HG02981 (cell line): ENCODE measurements at regions not wholly inside any gene's neighbourhood (a gene's known extent, or its start where the extent isn't known, plus 50 kb on each side); places are given as distances from the start of the nearest gene placed in this dataset.
"Not testable (repeated sequence)": the region's sequence is repeated elsewhere in the genome, so short reads cannot be mapped to it uniquely, and the experiment has no call there.

ENCODE experiments used
- ATAC-seq: cut with Tn5 transposase; IDR thresholded peaks from one replicate; pipeline ENCODE4 v1.9.1; 2021; ENCODE audit warnings: mild to moderate bottlenecking, moderate library complexity; ENCODE audit not compliant: unreplicated experiment

- no peak for ATAC-seq
These were observed 83.3 kb upstream of the GORAB start for GRCh38 chr1:170448661-170449158.

GRCh38 chr1:170457325-170458050 lies 74.5 kb upstream of the GORAB start:
- ATAC-seq: not testable (repeated sequence)

- ATAC-seq: no peak
These were observed 72.0 kb upstream of the GORAB start for GRCh38 chr1:170460001-170460400.

- ATAC-seq: no peak
These were observed 71.4 kb upstream of the GORAB start for GRCh38 chr1:170460414-170461155.

- ATAC-seq: no peak
These were observed 70.6 kb upstream of the GORAB start for GRCh38 chr1:170461291-170461747.

- ATAC-seq: no peak
These were observed 70.1 kb upstream of the GORAB start for GRCh38 chr1:170461762-170462384.

- no peak for ATAC-seq
These were observed 61.8 kb upstream of the GORAB start for GRCh38 chr1:170470121-170470520.

GRCh38 chr1:170471398-170472053 lies 60.4 kb upstream of the GORAB start:
- no peak for ATAC-seq

- ATAC-seq: no peak
These were observed 51.0 kb upstream of the GORAB start for GRCh38 chr1:170481000-170481399.
